ENCODE measurements at regions not wholly inside any gene's neighbourhood (a gene's known extent, or its start where the extent isn't known, plus 50 kb on each side); places are given as distances from the start of the nearest gene placed in this dataset.
A peak's percentile ranks its signal among the peaks of the same experiment; 100 is the strongest.

DNA sequence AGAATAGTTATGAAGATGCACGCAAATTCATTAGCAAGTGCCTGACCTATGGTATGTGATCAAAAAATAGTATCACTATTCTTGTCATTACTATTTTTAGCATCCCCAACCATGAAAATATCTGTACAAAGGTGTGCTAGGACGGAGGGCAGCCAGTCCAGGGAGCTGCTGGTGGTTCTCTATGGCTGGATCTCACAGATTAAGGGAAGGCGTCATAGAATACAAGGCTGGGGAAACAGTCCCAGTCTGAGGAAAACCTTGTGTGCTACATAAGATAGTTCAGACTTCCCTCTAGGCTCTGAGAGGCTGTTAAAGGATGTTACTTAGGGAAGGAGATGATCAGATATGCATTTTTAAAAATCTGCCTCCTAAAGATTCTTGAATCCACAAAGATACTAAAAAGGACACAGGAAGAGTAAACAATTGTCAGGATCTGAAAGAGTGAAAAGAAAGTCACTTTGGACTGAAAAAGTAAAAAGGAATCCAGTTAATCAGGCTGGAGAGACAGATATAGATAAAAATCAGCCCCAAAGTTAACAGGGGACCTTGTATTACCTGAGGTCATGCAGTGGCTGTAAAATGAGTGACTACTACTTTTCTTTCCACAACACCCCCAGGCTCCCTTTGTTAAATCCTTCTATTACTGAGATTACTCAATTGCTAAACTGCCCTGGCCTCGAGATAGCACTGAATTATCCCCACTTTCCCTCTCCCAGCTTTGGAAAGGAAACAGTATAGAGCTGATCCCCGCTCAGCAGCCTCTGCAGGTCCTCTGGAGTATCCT lies 108.6 kb downstream of the MAB21L3 start:
- Mint-ChIP-seq H3K4me3 (no peak overlapping the region), H3K27ac (no peak overlapping the region), H3K4me1 (no peaks in the 10 kb centered on the region), H3K27me3 (no peaks in the 10 kb centered on the region), H3K9me3 (no peaks in the 10 kb centered on the region)
- DNase-seq (no peak), ATAC-seq (no peak)

DNA sequence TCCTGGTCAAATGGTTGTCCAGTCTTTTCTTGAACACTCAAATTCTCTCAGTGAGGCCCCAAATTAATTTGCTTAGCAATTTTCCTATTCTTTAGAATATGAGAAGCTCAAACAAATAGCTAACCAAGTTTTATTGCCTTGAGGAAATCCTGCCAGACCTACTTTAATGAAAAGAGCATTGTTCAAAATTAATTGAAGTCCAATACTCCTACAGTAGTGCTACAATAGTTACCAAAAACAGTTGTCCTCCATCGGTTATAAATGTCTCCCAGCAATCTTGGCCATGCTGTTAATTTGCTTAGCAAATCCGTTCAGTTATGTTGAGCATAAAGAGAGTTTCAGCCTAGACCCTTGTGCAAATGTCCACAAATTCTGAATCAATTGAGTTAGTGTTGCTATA lies 112.9 kb downstream of the MAB21L3 start:
- DNase-seq (no peak), ATAC-seq (no peak)
- Mint-ChIP-seq H3K27me3 (no peaks in the 10 kb centered on the region), H3K4me1 (no peaks in the 10 kb centered on the region), H3K4me3 (no peak overlapping the region), H3K27ac (no peak overlapping the region), H3K9me3 (no peaks in the 10 kb centered on the region)

DNA sequence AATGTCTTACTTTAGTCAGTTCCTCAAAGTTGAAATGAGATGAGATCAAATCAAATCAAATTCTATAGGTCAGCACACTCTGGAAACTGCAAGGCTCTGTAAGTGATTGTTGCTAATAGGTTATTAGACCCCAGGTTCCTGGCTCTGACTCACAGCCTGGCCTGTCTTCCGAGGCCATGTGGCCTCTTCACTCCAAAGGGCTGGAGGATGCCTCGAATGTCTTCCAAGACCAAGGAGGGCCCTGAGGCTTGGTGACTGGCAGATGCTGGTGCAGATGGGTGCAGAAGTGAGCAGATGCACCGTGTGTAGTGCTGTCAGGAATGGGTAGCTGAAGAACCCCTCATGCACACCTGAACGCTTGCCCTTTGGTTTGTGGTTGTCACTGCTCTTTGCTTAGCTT lies 113.4 kb downstream of the MAB21L3 start:
- DNase-seq (no peak), ATAC-seq (no peak)
- no peaks in the 10 kb centered on the region for H3K27me3 Mint-ChIP-seq
- no peaks in the 10 kb centered on the region for H3K9me3 Mint-ChIP-seq
- no peaks in the 10 kb centered on the region for H3K4me1 Mint-ChIP-seq
- no peak overlapping the region for H3K27ac Mint-ChIP-seq
- H3K4me3 Mint-ChIP-seq, result no peak overlapping the region

DNA sequence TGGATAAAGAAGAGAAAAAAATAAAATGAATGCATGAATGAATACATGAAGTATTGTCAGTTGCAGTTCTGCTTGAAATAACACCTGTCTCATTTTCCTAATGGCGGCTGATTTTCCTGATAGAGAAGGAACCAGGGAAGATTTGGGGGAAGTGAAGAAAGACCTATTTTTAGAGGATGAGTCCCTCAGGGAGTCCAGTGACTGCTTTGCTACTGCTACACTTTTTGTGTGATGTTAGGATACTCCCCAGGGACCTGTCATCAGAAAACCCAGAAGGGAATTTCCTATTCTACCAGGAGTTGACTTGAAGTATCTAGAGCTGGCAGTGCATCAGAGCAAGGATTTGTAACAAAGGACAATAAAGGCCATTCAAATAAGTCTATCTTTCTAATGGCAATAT lies 114.8 kb downstream of the MAB21L3 start:
- no peaks in the 10 kb centered on the region for H3K27me3 Mint-ChIP-seq
- H3K27ac Mint-ChIP-seq, result no peak overlapping the region
- peaks cover 5% of the 10 kb centered on the region for H3K4me1 Mint-ChIP-seq
- H3K9me3 Mint-ChIP-seq, result no peaks in the 10 kb centered on the region
- no peak for DNase-seq
- H3K4me3 Mint-ChIP-seq, result no peak overlapping the region
- ATAC-seq, result no peak

DNA sequence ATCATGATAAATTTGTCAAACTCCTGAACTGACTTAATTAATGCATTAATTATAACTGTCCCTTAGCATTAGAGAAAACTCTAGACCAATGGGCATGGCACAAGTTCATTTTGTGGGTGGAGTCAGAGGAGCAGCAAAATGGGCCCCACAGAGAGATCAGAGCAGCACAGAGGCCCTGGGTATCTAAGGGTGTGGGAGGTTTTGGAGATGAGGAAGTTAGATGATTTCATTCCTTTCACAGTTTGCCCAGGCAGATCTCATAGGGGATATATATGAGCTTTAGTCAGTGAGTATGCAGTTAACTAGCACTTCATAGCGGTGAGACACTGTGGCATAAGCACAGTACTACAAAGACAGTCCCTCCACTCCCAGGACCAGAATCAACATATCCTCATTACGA lies 117.3 kb downstream of the MAB21L3 start:
- Mint-ChIP-seq H3K4me3 (no peak overlapping the region), H3K27me3 (no peaks in the 10 kb centered on the region)

DNA sequence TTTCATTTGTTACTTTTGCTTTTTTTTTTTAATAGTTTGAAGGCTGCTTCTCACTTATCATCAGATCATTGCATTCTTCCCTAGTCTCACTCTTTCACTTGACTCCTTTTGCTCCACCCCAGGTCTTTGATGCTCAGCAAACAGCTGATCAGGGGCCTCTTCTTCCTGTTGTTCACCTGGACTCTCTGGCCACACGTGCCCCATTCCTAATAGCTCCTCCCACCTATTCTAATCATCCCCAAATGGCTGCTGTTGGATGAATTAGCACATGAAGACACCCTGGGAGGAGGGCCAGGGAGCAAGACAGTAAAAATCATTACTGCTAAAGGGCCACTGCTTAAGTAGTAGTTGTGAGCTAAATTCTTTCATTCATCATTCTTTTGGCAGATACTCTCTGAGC lies 119.5 kb downstream of the MAB21L3 start:
- Mint-ChIP-seq H3K4me1 (peaks cover 14% of the 10 kb centered on the region), H3K27ac (peak overlapping the region in 1 of 2 donors; percentile 49), H3K4me3 (no peak overlapping the region), H3K27me3 (no peaks in the 10 kb centered on the region), H3K9me3 (no peaks in the 10 kb centered on the region)
- no peak for ATAC-seq
- no peak for DNase-seq

More for the DNA sequence above, 117.3 kb downstream of the MAB21L3 start:
- ATAC-seq (no peak), DNase-seq (no peak)
- Mint-ChIP-seq H3K9me3 (no peaks in the 10 kb centered on the region), H3K27ac (peak overlapping the region in 1 of 2 donors; percentile 2), H3K4me1 (peaks cover 13% of the 10 kb centered on the region)

DNA sequence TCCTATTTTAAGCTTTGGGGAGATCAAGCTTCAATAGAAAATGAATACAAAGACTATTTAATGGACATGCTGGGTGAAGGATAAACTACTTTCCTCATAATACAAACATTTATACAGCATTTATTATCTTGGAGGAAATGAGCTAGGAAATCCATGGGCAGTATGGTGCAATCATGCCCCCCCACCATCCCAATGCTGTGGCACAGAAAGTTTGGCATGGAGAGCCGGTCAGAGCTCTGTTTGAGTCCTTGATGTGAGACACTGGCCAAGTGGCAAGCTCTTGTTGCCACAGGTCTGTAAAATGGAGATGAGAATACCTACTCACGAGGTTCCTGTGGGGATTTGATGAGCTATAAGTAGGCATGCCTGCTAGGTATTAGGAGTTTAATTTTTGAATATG lies 120.6 kb downstream of the MAB21L3 start:
- H3K4me3 Mint-ChIP-seq, result no peak overlapping the region
- no peak for ATAC-seq
- peak overlapping the region in 1 of 2 donors; percentile 28 for H3K27ac Mint-ChIP-seq
- H3K27me3 Mint-ChIP-seq, result no peaks in the 10 kb centered on the region
- no peaks in the 10 kb centered on the region for H3K9me3 Mint-ChIP-seq
- no peak for DNase-seq
- peaks cover 14% of the 10 kb centered on the region for H3K4me1 Mint-ChIP-seq

DNA sequence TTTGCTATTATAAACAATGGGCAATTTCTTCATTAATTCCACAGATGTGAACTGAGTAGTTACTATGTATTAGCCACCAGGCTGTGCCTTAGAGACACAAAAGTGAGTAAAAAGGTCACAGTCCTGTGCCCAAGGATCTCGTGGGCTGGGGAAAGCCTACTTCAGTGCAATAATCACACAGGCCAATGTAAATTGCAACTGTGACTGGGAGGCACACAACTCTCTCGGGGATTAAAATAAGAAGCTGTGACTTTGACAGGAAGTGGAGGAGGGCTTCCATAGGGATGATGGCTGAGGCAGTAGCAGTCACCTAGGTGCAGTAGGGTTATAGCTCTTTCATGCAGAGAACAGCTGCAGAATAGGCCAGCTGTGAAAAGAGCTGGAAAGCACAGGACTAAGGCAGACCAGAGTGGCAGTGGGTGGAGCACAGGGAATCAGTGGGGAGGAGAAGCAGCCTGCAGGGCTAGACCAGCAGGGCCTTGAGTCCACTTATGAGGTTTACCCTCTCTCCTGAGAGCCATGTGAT lies 121.9 kb downstream of the MAB21L3 start:
- H3K4me1 Mint-ChIP-seq, result peaks cover 14% of the 10 kb centered on the region

DNA sequence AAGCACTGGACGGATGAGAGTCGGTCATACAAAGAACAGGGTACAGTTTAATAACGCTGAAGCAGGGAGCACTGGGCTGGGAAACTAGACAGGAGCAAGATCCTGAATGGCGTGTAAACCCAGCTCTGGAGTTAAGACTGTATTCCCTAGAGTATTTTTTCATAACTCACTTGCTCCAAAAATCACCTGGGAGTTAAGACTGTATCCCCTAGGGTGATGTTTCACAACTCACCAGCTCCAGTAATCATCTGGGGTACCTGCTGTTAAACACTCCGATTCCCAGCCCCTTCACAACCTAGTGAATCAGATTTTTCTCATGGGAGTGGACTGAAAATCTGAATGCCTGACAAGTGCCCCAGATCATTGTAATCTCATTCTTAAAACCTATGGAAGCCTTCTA lies 123.2 kb downstream of the MAB21L3 start:
- no peak for ATAC-seq
- peaks cover 14% of the 10 kb centered on the region for H3K4me1 Mint-ChIP-seq
- no peak for DNase-seq
- H3K27ac Mint-ChIP-seq, result peak overlapping the region in 1 of 2 donors; percentile 43
- no peak overlapping the region for H3K4me3 Mint-ChIP-seq
- no peaks in the 10 kb centered on the region for H3K27me3 Mint-ChIP-seq
- H3K9me3 Mint-ChIP-seq, result no peaks in the 10 kb centered on the region

More for the DNA sequence above, 121.9 kb downstream of the MAB21L3 start:
- Mint-ChIP-seq H3K4me3 (no peak overlapping the region), H3K9me3 (no peaks in the 10 kb centered on the region), H3K27ac (no peak overlapping the region), H3K27me3 (no peaks in the 10 kb centered on the region)
- DNase-seq (no peak), ATAC-seq (peak; percentile 61)

DNA sequence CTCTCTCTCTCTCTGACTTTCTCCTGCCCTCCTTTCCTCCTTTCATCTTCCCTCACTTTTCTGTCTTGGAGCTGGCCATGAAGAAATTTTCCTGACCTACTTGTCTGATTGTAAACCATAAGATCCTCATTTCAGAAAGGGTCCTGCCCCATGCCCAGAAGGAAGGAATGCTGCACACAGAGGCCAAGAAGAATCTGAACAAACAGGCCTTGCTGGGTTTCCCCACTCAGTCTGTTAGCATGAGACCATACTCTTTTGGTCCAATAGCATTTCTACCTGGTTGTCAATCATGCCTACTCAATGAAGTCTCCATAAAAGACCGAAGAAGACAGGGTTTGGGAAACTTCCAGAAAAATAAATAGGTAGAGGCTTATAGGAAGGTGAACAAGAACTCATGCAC lies 128.7 kb downstream of the MAB21L3 start:
- H3K4me3 Mint-ChIP-seq, result no peak overlapping the region
- ATAC-seq (no peak), DNase-seq (no peak)
- H3K9me3 Mint-ChIP-seq, result no peaks in the 10 kb centered on the region
- H3K27ac Mint-ChIP-seq, result peak overlapping the region in 1 of 2 donors; percentile 4
- H3K4me1 Mint-ChIP-seq, result peaks cover 13% of the 10 kb centered on the region
- H3K27me3 Mint-ChIP-seq, result no peaks in the 10 kb centered on the region

DNA sequence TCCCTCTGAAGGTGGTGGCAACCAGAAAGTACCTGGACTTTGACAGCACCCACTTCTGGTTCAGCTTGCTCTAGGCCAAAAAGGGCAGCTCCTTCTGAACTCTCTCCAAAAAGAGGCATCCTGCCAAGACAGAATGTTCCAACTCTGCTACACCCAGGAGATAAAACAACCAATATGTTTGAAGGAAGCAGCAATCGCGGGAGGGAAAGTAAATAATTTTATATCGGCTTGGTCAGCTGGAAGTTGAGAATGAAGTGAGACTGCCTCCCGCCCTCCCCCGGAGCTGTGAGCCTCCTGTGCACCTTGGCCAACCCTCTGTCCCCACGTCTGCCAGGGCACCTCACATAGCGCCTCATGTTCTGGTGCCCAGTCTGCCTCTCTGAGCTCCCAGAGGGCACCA lies 130.3 kb upstream of the ATP1A1 start:
- no peaks in the 10 kb centered on the region for H3K27me3 Mint-ChIP-seq
- no peaks in the 10 kb centered on the region for H3K9me3 Mint-ChIP-seq
- H3K4me1 Mint-ChIP-seq, result peaks cover 13% of the 10 kb centered on the region
- no peak overlapping the region for H3K27ac Mint-ChIP-seq
- DNase-seq (no peak), ATAC-seq (no peak)
- H3K4me3 Mint-ChIP-seq, result no peak overlapping the region

DNA sequence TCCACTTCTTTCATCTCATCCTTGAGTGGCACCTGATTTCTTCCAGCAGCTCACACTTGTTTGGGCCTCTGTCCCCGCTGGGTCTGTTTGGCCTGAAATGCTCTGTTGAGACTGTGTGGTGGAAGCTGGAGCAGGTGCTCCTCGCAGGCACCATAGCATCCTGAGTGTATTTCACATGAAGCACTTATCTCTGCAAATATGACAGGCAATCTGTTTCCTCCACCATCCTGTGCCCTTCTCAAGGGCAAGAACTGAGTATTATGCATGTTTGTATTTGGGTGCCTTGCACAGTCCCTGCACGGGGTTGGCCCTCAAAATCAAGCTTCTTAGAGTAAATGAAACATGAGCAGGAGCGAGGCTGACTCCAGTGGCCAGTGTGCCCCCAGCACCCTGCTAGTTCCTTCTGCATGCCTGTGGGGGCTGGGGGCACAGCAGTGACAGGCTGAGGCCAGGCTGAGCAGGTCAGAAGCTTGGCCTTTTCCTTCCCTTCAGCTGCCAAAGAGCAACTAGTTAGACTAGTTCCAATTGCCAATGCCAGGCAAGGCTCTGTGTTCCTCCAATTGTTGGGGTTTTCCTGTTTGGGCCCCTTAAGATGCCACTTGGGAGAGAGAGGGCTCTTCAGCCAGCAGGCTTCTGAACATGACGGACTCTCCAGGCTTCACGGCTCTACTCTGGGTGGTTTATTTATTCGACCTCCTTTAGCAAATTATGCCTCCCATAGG lies 129.6 kb upstream of the ATP1A1 start:
- Mint-ChIP-seq H3K27ac (no peak overlapping the region), H3K9me3 (no peaks in the 10 kb centered on the region), H3K4me3 (no peak overlapping the region), H3K27me3 (no peaks in the 10 kb centered on the region), H3K4me1 (peaks cover 13% of the 10 kb centered on the region)
- ATAC-seq (no peak), DNase-seq (no peak)

DNA sequence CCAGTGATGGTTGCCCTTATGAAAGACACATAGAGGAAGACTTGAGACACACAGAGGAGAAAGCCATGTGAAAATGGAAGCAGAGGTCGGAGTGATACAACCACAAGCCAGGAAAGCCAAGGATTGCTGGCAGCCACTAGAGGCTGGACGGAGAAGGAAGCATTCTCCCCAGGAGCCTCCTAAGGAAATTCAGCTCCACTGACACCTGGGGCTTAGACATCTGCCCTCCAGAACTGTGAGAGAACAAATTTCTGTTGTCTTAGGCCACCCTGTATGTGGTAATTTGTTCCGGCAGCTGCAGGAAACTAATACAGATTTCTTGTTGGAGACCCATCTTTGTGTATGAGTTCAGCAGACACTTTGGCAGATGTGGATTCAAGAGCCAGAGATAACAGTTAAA lies 126.9 kb upstream of the ATP1A1 start:
- no peaks in the 10 kb centered on the region for H3K9me3 Mint-ChIP-seq
- ATAC-seq (no peak), DNase-seq (no peak)
- H3K4me1 Mint-ChIP-seq, result peaks cover 13% of the 10 kb centered on the region
- no peak overlapping the region for H3K27ac Mint-ChIP-seq
- H3K27me3 Mint-ChIP-seq, result no peaks in the 10 kb centered on the region
- no peak overlapping the region for H3K4me3 Mint-ChIP-seq

DNA sequence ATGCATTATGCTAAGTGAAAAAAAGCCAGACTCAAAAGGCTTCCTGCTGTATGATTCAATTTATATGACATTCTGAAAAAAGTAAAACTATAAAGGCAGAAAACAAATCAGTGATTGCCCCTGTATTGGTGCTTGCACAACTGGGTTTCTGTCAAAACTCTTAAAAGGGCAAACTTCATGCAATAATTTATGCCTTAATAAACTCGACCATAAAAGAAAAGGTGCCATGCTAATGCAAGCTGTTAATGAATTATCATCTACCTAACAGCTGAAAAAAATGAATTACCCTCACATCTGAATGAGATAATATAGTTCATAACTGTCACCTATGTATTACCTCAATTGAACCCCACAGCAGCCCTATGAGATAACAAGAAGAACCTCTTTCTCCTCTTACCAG lies 120.8 kb upstream of the ATP1A1 start:
- DNase-seq (no peak), ATAC-seq (no peak)
- H3K4me3 Mint-ChIP-seq, result no peak overlapping the region
- no peaks in the 10 kb centered on the region for H3K9me3 Mint-ChIP-seq
- no peaks in the 10 kb centered on the region for H3K27me3 Mint-ChIP-seq
- peaks cover 30% of the 10 kb centered on the region for H3K4me1 Mint-ChIP-seq
- H3K27ac Mint-ChIP-seq, result no peak overlapping the region

DNA sequence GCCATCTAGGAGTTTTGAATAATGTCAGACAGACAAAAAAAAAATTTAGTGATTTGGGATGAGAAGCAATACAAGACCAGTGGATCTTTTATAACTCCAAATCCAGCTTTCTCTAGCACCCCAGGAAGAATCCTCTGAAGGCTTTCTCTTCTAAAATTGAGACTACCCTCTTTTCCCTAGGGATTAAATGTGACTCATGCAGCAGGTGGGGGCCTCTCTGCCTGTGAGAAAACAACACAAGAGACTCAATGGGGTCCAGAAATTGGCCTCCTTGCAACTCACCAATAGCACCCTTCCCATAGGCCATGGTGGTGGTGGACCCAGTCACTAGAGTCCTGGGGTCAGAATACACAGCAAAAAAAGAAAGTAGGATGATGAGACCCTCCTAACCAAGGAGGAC lies 120.3 kb upstream of the ATP1A1 start:
- H3K27me3 Mint-ChIP-seq, result no peaks in the 10 kb centered on the region
- ATAC-seq, result no peak
- H3K27ac Mint-ChIP-seq, result no peak overlapping the region
- H3K9me3 Mint-ChIP-seq, result no peaks in the 10 kb centered on the region
- no peak for DNase-seq
- peaks cover 35% of the 10 kb centered on the region for H3K4me1 Mint-ChIP-seq
- no peak overlapping the region for H3K4me3 Mint-ChIP-seq
